Fibroblast of gingiva (primary cell): ENCODE measurements at regions not wholly inside any gene's neighbourhood (a gene's known extent, or its start where the extent isn't known, plus 50 kb on each side); places are given as distances from the start of the nearest gene placed in this dataset.
"Not testable (repeated sequence)": the region's sequence is repeated elsewhere in the genome, so short reads cannot be mapped to it uniquely, and the experiment has no call there.

Experiments
- DNase-seq: peaks from one replicate; pipeline ENCODE4 v3.0.0-alpha.2; 2011; ENCODE audit warnings: low read depth

DNA sequence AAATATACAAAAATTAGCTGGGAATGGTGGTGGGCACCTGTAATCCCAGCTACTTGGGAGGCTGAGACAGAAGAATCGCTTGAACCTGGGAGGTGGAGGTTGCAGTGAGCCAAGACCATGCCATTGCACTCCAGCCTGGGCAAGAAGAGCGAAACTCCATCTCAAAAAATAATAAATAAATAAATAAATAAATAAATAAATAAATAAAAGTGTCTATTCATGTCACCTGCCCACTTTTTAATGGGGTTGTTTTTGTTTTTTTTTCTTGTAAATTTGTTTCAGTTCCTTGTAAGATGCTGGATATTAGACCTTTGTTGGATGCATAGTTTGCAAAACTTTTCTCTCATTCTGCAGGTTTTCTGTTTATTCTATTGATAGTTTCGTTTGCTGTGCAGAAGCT lies 71.9 kb upstream of the KCNAB1 start:
- not testable (repeated sequence) for DNase-seq

DNA sequence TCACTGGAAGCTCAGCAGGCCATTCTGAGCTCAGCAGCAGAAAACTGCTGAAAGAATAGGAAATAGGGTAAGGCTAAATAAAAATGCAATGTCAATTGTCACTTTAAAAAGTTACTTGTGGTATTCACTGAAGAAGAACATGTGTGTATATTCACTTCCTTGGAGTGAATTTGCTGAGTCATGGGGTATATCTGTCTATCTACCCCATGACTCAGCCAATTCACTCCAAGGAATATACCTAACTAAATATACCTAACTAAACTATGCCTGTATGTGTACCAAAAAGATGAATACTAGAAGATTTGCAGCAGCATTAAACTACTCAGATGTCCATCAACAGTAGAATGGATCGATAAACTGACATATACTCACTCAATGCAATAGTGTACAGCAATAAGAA lies 69.5 kb upstream of the KCNAB1 start:
- no peak for DNase-seq

DNA sequence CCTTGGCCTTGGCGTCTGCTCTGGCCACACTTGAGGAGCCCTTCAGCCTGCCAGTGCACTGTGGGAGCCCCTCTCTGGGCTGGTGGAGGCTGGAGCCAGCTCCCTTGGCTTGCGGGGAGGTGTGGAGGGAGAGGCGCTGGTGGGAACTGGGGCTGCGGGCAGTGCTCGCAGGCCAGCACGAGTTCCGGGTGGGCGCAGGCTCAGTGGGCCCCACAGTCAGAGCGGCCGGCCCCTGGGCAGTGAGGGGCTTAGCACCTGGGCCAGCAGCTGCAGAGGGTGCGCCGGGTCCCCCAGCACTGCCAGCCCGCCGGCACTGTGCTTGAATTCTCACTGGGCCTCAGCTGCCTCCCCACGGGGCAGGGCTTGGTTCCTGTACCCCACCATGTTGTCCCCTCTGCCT lies 68.7 kb upstream of the KCNAB1 start:
- DNase-seq = no peak

GRCh38 chr3:156052115-156052514 lies 68.3 kb upstream of the KCNAB1 start:
- no peak for DNase-seq

DNA sequence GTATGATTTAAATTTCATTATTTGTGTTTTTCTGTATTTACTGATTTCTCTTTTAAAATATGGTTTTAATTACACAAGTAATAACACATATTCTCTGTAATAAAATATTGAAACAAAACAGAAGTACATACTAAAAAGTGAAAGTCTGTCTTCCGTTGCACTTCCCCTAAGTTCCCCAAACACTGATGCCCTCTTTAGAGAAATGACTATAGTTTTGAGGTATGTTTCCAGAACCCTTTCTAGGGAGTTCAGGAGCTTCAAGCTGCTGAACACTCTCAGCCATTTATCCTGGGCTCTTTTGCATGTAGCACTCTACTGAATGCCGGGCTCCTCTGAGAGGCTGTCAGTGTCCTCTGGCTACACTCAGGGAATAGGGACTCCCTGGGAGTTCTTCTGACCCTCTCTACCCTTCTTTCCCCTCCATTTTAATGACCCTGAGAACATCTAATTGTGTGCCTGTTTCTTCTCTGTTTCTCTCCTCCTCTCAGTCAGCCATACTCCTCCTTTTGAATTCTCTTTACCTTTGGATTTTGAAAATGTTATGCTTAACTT lies 60.4 kb upstream of the KCNAB1 start:
- no peak for DNase-seq

GRCh38 chr3:156068151-156068550 lies 52.2 kb upstream of the KCNAB1 start:
- not testable (repeated sequence) for DNase-seq

- DNase-seq = no peak
These were observed 50.4 kb upstream of the KCNAB1 start for GRCh38 chr3:156070028-156070427.
